Fibroblast of lung (primary cell): ENCODE measurements at regions not wholly inside any gene's neighbourhood (a gene's known extent, or its start where the extent isn't known, plus 50 kb on each side); places are given as distances from the start of the nearest gene placed in this dataset.

Source experiments
- DNase-seq, 2 donors: peaks; one replicate each; pipeline versions ENCODE4 v3.0.0 to v3.0.0-alpha.2; 2010; ENCODE audit warnings: low read depth in 2 of 2
- H2AFZ ChIP-seq: 2 replicates; pipeline ENCODE4 v1.5.1; 2012; ENCODE audit warnings: low read length, control low read depth, inconsistent platforms
- H3K27ac ChIP-seq: 2 replicates; pipeline ENCODE4 v1.5.1; 2011; ENCODE audit warnings: low read length, control low read depth; ENCODE audit not compliant: insufficient read depth
- H3K27me3 ChIP-seq: 2 replicates; pipeline ENCODE4 v1.5.1; 2011; ENCODE audit warnings: mild to moderate bottlenecking, low read length; ENCODE audit not compliant: control insufficient read depth, insufficient read depth
- H3K36me3 ChIP-seq: 2 replicates; pipeline ENCODE4 v1.5.1; 2011; ENCODE audit warnings: low read length; ENCODE audit not compliant: control insufficient read depth, insufficient read depth
- H3K4me1 ChIP-seq: 2 replicates; pipeline ENCODE4 v1.5.1; 2011; ENCODE audit warnings: low read length; ENCODE audit not compliant: control insufficient read depth, insufficient read depth; ENCODE audit errors: extremely low read depth
- H3K4me2 ChIP-seq: 2 replicates; pipeline ENCODE4 v1.5.1; 2011; ENCODE audit warnings: low read length, control low read depth; ENCODE audit not compliant: insufficient read depth; ENCODE audit errors: extremely low read depth
- H3K4me3 ChIP-seq, 4 experiments: fragments of 200-600 bp in 1 of 4; sonication (generic) in 1 of 4; replicated peaks in 1 of 4; 2 replicates each; pipeline ENCODE4 v1.5.1; 2011 to 2016; ENCODE audit warnings: low read length in 4 of 4, low read depth in 3 of 4, mild to moderate bottlenecking in 3 of 4, control low read depth in 2 of 4, inconsistent platforms in 1 of 4, mixed read lengths in 1 of 4; ENCODE audit not compliant: insufficient read depth in 1 of 4; ENCODE audit errors: control extremely low read depth in 1 of 4
- H3K79me2 ChIP-seq: 2 replicates; pipeline ENCODE4 v1.5.1; 2012; ENCODE audit warnings: mild to moderate bottlenecking, low read length, inconsistent platforms; ENCODE audit not compliant: control insufficient read depth, insufficient read depth
- H3K9ac ChIP-seq: 2 replicates; pipeline ENCODE4 v1.5.1; 2011; ENCODE audit warnings: mild to moderate bottlenecking, low read length, control low read depth; ENCODE audit not compliant: insufficient read depth
- H3K9me3 ChIP-seq: 2 replicates; pipeline ENCODE4 v1.5.1; 2012; ENCODE audit warnings: low read depth, low read length; ENCODE audit not compliant: control insufficient read depth, insufficient read depth
- H4K20me1 ChIP-seq: 2 replicates; pipeline ENCODE4 v1.5.1; 2011; ENCODE audit warnings: low read length; ENCODE audit not compliant: control insufficient read depth, insufficient read depth; ENCODE audit errors: extremely low read depth
- CTCF ChIP-seq, 2 donors: IDR thresholded peaks in 1 of 2; conservative IDR thresholded peaks in 1 of 2; 1 replicate in 1 of 2; 2 replicates in 1 of 2; pipeline ENCODE4 v1.5.1; 2011 to 2012; ENCODE audit warnings: low read length in 2 of 2, control low read depth in 1 of 2, inconsistent platforms in 1 of 2, low read depth in 1 of 2, mild to moderate bottlenecking in 1 of 2
- EZH2 ChIP-seq: IDR thresholded peaks from 2 replicates; pipeline ENCODE4 v1.5.1; 2012; ENCODE audit warnings: low read length, control low read depth, mild to moderate bottlenecking; ENCODE audit errors: missing control alignments

DNA sequence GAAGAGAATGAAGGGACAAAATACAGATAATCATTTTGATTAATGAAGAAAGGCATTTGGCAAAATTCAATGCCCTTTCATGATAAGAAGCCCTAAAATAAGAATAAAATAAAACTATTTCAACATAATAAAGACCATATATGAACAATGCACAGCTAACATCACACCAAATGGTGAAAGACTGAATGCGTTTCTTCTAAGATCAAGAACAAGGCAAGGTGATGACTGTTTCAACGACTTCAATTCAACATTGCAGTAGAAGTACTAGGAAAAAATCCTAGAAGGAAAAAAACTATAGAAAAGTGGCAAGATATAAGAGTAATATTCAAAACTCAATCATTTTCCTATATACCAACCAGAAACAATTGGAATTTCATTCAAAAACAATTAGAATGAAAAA lies 280.1 kb upstream of the GRM7 start:
- no peak overlapping the region for H3K4me2 ChIP-seq
- H3K9me3 ChIP-seq = no peaks in the 10 kb centered on the region
- TF ChIP-seq EZH2 (no peak), CTCF (conservative IDR thresholded peaks at IDR 0.05 in 1 of 2, IDR thresholded peaks at IDR 0.05 in 1 of 2; ENCODE audit: low read depth in 1 of 2, low read length in 2 of 2) (no peak)
- H2AFZ ChIP-seq = no peak overlapping the region
- H3K9ac ChIP-seq = no peak overlapping the region
- no peak for DNase-seq
- H3K27me3 ChIP-seq = no peaks in the 10 kb centered on the region
- no peaks in the 10 kb centered on the region for H3K36me3 ChIP-seq
- H4K20me1 ChIP-seq = no peaks in the 10 kb centered on the region
- no peak overlapping the region for H3K4me3 ChIP-seq
- no peaks in the 10 kb centered on the region for H3K4me1 ChIP-seq
- no peak overlapping the region for H3K27ac ChIP-seq
- H3K79me2 ChIP-seq = no peaks in the 10 kb centered on the region

GRCh38 chr3:6585360-6585759 lies 275.6 kb upstream of the GRM7 start:
- no peak for TF ChIP-seq EZH2
- no peak for TF ChIP-seq CTCF (conservative IDR thresholded peaks at IDR 0.05 in 1 of 2, IDR thresholded peaks at IDR 0.05 in 1 of 2; ENCODE audit: low read depth in 1 of 2, low read length in 2 of 2)
- Histone ChIP-seq H3K4me1 (no peaks in the 10 kb centered on the region), H3K36me3 (no peaks in the 10 kb centered on the region), H2AFZ (no peak overlapping the region), H3K79me2 (no peaks in the 10 kb centered on the region), H3K4me3 (no peak overlapping the region), H4K20me1 (no peaks in the 10 kb centered on the region), H3K9me3 (no peaks in the 10 kb centered on the region), H3K27ac (no peak overlapping the region), H3K4me2 (no peak overlapping the region), H3K27me3 (no peaks in the 10 kb centered on the region), H3K9ac (no peak overlapping the region)
- no peak for DNase-seq

DNA sequence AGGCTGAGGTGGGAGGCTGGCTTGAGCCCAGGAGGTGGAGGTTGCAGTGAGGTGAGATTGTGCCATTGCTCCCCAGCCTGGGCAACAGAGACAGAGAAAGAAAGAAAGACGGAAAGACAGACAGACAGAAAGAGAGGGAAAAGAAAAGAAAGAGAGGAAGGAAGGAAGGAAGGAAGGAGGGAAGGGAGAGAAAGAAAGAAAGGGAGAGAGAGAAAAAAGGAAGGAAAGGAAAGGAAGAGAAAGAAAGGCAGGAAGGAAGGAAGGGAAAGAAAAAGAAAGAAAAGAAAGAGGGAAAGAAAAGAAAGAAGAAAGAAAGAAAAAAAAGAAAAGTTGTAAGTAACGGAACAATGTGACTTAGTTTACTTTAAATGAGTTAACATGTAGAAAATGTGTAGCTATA lies 260.7 kb upstream of the GRM7 start:
- no peak for TF ChIP-seq CTCF (conservative IDR thresholded peaks at IDR 0.05 in 1 of 2, IDR thresholded peaks at IDR 0.05 in 1 of 2; ENCODE audit: low read depth in 1 of 2, low read length in 2 of 2)
- no peak for TF ChIP-seq EZH2
- H3K79me2 ChIP-seq = no peaks in the 10 kb centered on the region
- no peaks in the 10 kb centered on the region for H4K20me1 ChIP-seq
- H2AFZ ChIP-seq = no peak overlapping the region
- H3K4me3 ChIP-seq = no peak overlapping the region
- no peak overlapping the region for H3K9ac ChIP-seq
- H3K36me3 ChIP-seq = no peaks in the 10 kb centered on the region
- H3K4me1 ChIP-seq = no peaks in the 10 kb centered on the region
- no peak for DNase-seq
- no peak overlapping the region for H3K27ac ChIP-seq
- H3K4me2 ChIP-seq = no peak overlapping the region
- no peaks in the 10 kb centered on the region for H3K9me3 ChIP-seq
- no peaks in the 10 kb centered on the region for H3K27me3 ChIP-seq
